A673 (cell line): ENCODE measurements at regions not wholly inside any gene's neighbourhood (a gene's known extent, or its start where the extent isn't known, plus 50 kb on each side); places are given as distances from the start of the nearest gene placed in this dataset.

Experiments used
- BruUV-seq: library from RNA; stranded (reverse); fragments of 400-500 nt; replicated peaks from 2 replicates; lab custom pipeline; 2021; lab: Mats Ljungman, UMichigan
- CTCF ChIA-PET: fragments of 300-600 bp; sonication (Branson Sonifier 250); formaldehyde crosslinking; loops from one replicate; lab custom pipeline; 2022; ENCODE audit warnings: antibody characterized with exemption; lab: Charles Lee
- POLR2A ChIA-PET: fragments of 300-600 bp; sonication (Branson Sonifier 250); formaldehyde crosslinking; loops from one replicate; lab custom pipeline; 2022; ENCODE audit warnings: antibody characterized with exemption; ENCODE audit not compliant: low non-redundant PET; lab: Charles Lee
- DNase-seq: peaks from one replicate; pipeline ENCODE4 v3.0.0-alpha.2; 2015; ENCODE audit warnings: low spot score
- H3K27ac ChIP-seq: fragments of 200-600 bp; sonication (generic); 2 replicates; pipeline ENCODE4 v1.5.1; 2016; ENCODE audit warnings: mixed run types, low read depth, mild to moderate bottlenecking, mixed read lengths, antibody characterized with exemption, low read length; ENCODE audit not compliant: poor library complexity, severe bottlenecking
- H3K27me3 ChIP-seq: fragments of 200-600 bp; sonication (generic); replicated peaks from 2 replicates; pipeline ENCODE4 v1.6.1; 2017; ENCODE audit warnings: mixed run types, low read depth, mild to moderate bottlenecking, mixed read lengths, antibody characterized with exemption, low read length; ENCODE audit not compliant: insufficient read depth, poor library complexity
- H3K36me3 ChIP-seq: fragments of 200-600 bp; sonication (generic); 2 replicates; pipeline ENCODE4 v1.6.1; 2016; ENCODE audit warnings: mixed run types, mild to moderate bottlenecking, mixed read lengths, antibody characterized with exemption, low read length; ENCODE audit not compliant: insufficient read depth, poor library complexity, severe bottlenecking
- H3K4me1 ChIP-seq: fragments of 200-600 bp; sonication (generic); 2 replicates; pipeline ENCODE4 v1.6.1; 2017; ENCODE audit warnings: mixed run types, mild to moderate bottlenecking, mixed read lengths, antibody characterized with exemption, low read length; ENCODE audit not compliant: insufficient read depth, poor library complexity, severe bottlenecking
- H3K4me3 ChIP-seq: fragments of 200-600 bp; sonication (generic); 2 replicates; pipeline ENCODE4 v1.5.1; 2016; ENCODE audit warnings: low read depth, mixed run types, mild to moderate bottlenecking, mixed read lengths, low read length; ENCODE audit not compliant: poor library complexity, severe bottlenecking
- H3K9me3 ChIP-seq: fragments of 200-600 bp; sonication (generic); 2 replicates; pipeline ENCODE4 v1.6.1; 2016; ENCODE audit warnings: mixed run types, low read depth, mild to moderate bottlenecking, mixed read lengths, antibody characterized with exemption, low read length; ENCODE audit not compliant: poor library complexity, severe bottlenecking
- CTCF ChIP-seq: fragments of 300-800, 200-600 bp; sonication (generic); conservative IDR thresholded peaks from 2 replicates; pipeline ENCODE4 v1.5.1; 2017; ENCODE audit warnings: low read depth, mild to moderate bottlenecking, antibody characterized with exemption, low read length, moderate library complexity, mixed read lengths
- EZH2 ChIP-seq: fragments of 200-600 bp; sonication (generic); IDR thresholded peaks from 2 replicates; pipeline ENCODE4 v1.6.1; 2017; ENCODE audit warnings: borderline replicate concordance, low read depth, mild to moderate bottlenecking, mixed read lengths, antibody characterized with exemption, low read length; ENCODE audit not compliant: poor library complexity, severe bottlenecking
- intact Hi-C: fragments of 100-400 bp; cut with micrococcal nuclease; formaldehyde crosslinking; loops from one replicate; pipeline ENCODE4 v1.10.0; 2022; ENCODE audit not compliant: unreplicated experiment

DNA sequence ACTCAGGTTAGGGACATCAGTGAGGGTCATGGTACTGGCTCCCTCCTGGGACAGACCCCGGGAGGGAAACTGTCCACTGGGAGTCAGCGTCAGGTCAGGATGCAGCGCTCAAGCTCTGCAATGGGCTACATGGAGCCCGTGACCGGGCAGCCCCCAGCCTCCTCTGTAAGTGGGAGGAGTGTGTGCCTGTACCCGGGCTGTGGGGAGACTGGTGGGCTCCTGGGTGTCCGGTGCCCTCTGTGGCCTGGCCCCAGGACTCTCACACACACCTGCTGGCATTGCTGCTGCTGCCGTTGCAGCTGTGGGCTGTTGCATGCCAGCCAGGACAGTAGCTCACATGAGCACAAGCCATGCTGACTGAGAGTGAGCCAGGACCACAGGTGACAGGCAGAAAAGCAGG is 630.3 kb downstream of the TBC1D22A start:
- peaks cover 6% of the 10 kb centered on the region for H3K27me3 ChIP-seq
- H3K36me3 ChIP-seq = no peaks in the 10 kb centered on the region
- ChIA-PET POLR2A (no interaction called here), CTCF (no interaction called here)
- no peaks in the 10 kb centered on the region for H3K4me1 ChIP-seq
- no peak for DNase-seq
- H3K9me3 ChIP-seq = no peaks in the 10 kb centered on the region
- no TSS peak for BruUV-seq
- no peak overlapping the region for H3K4me3 ChIP-seq
- H3K27ac ChIP-seq = no peak overlapping the region
- intact Hi-C loops = no loop called here
- TF ChIP-seq EZH2 (no peak), CTCF (no peak)

DNA sequence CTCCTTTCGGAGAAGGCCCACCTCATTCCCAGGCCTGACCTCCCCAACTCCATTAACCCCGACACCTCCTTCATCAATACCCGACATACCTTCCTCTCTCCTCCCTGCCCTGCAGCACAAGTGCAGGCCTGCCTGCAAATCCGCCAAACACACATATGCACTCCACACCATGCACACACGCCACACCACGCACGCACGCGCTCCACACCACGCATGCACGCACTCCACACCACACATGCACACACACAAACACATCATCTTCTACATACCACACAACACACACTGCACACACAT is 629.6 kb downstream of the TBC1D22A start:
- intact Hi-C loops = no loop called here
- H3K36me3 ChIP-seq = no peaks in the 10 kb centered on the region
- peaks cover 13% of the 10 kb centered on the region for H3K27me3 ChIP-seq
- no peak overlapping the region for H3K27ac ChIP-seq
- ChIA-PET CTCF (no interaction called here), POLR2A (no interaction called here)
- H3K4me1 ChIP-seq = no peaks in the 10 kb centered on the region
- H3K4me3 ChIP-seq = no peak overlapping the region
- no peak for DNase-seq
- TF ChIP-seq CTCF (no peak), EZH2 (no peak)
- no peaks in the 10 kb centered on the region for H3K9me3 ChIP-seq
- no TSS peak for BruUV-seq

GRCh38 chr22:47391169-47392053 is 629.0 kb downstream of the TBC1D22A start:
- H3K36me3 ChIP-seq = no peaks in the 10 kb centered on the region
- H3K27ac ChIP-seq = no peak overlapping the region
- H3K4me1 ChIP-seq = no peaks in the 10 kb centered on the region
- BruUV-seq = no TSS peak
- H3K27me3 ChIP-seq = peaks cover 19% of the 10 kb centered on the region
- ChIA-PET POLR2A (no interaction called here), CTCF (no interaction called here)
- intact Hi-C loops = no loop called here
- TF ChIP-seq EZH2 = no peak
- TF ChIP-seq CTCF = no peak
- H3K4me3 ChIP-seq = no peak overlapping the region
- no peaks in the 10 kb centered on the region for H3K9me3 ChIP-seq
- no peak for DNase-seq
